ENCODE measurements at regions not wholly inside any gene's neighbourhood (a gene's known extent, or its start where the extent isn't known, plus 50 kb on each side); places are given as distances from the start of the nearest gene placed in this dataset.
"Not testable (repeated sequence)": the region's sequence is repeated elsewhere in the genome, so short reads cannot be mapped to it uniquely, and the experiment has no call there.

- FAIRE-seq = no peak
Observed at GRCh38 chr20:52361650-52362049, 170.1 kb upstream of the ZFP64 start.

- FAIRE-seq = no peak
Observed at GRCh38 chr20:52349806-52350205, 158.2 kb upstream of the ZFP64 start.

GRCh38 chr20:52348434-52348833, 156.9 kb upstream of the ZFP64 start:
- no peak for FAIRE-seq

GRCh38 chr20:52346797-52347196, 155.2 kb upstream of the ZFP64 start:
- no peak for FAIRE-seq

- no peak for FAIRE-seq
Observed at GRCh38 chr20:52342913-52343312, 151.3 kb upstream of the ZFP64 start.

- FAIRE-seq = no peak
Observed at GRCh38 chr20:52340036-52340634, 148.6 kb upstream of the ZFP64 start.

- no peak for FAIRE-seq
Observed at GRCh38 chr20:52332649-52333250, 141.2 kb upstream of the ZFP64 start.

GRCh38 chr20:52332230-52332629, 140.7 kb upstream of the ZFP64 start:
- no peak for FAIRE-seq

- no peak for FAIRE-seq
Observed at GRCh38 chr20:52331655-52332054, 140.1 kb upstream of the ZFP64 start.

- FAIRE-seq = no peak
Observed at GRCh38 chr20:52321396-52321795, 129.8 kb upstream of the ZFP64 start.

GRCh38 chr20:52318651-52319050, 127.1 kb upstream of the ZFP64 start:
- FAIRE-seq = no peak

GRCh38 chr20:52313341-52313963, 121.9 kb upstream of the ZFP64 start:
- FAIRE-seq = peak; percentile 69

- peak; percentile 76 for FAIRE-seq
Observed at GRCh38 chr20:52312132-52312729, 120.7 kb upstream of the ZFP64 start.

- no peak for FAIRE-seq
Observed at GRCh38 chr20:52311209-52311794, 119.7 kb upstream of the ZFP64 start.

GRCh38 chr20:52309181-52309580, 117.6 kb upstream of the ZFP64 start:
- no peak for FAIRE-seq

- FAIRE-seq = no peak
Observed at GRCh38 chr20:52306477-52306876, 114.9 kb upstream of the ZFP64 start.

- no peak for FAIRE-seq
Observed at GRCh38 chr20:52305858-52306257, 114.3 kb upstream of the ZFP64 start.

- no peak for FAIRE-seq
Observed at GRCh38 chr20:52305024-52305645, 113.6 kb upstream of the ZFP64 start.

GRCh38 chr20:52303281-52303950, 111.8 kb upstream of the ZFP64 start:
- FAIRE-seq = no peak

GRCh38 chr20:52302736-52303135, 111.2 kb upstream of the ZFP64 start:
- no peak for FAIRE-seq

GRCh38 chr20:52302051-52302450, 110.5 kb upstream of the ZFP64 start:
- FAIRE-seq = not testable (repeated sequence)

- FAIRE-seq = no peak
Observed at GRCh38 chr20:52295556-52295955, 104.0 kb upstream of the ZFP64 start.

All from TTC549 (cell line).